ENCODE measurements at regions not wholly inside any gene's neighbourhood (a gene's known extent, or its start where the extent isn't known, plus 50 kb on each side); places are given as distances from the start of the nearest gene placed in this dataset.

- Histone ChIP-seq H3K4me1 (ENCODE audit: control insufficient read depth, insufficient read depth, low read length) (no peaks in the 10 kb centered on the region), H3K27me3 (ENCODE audit: control insufficient read depth, insufficient read depth, low read length) (no peaks in the 10 kb centered on the region), H3K9me3 (ENCODE audit: control insufficient read depth, insufficient read depth, low read depth, low read length) (peaks cover 4% of the 10 kb centered on the region; the same call in 1 of the 2 replicates), H3K4me3 (ENCODE audit: low read depth in 2 of 2, low read length in 2 of 2) (no peak overlapping the region), H3K27ac (ENCODE audit: low read length) (no peak overlapping the region), H3K36me3 (ENCODE audit: control insufficient read depth, insufficient read depth, low read length) (no peaks in the 10 kb centered on the region)
- TF ChIP-seq CTCF (IDR thresholded peaks at IDR 0.05): no peak
- TF ChIP-seq TCF7L2 (IDR thresholded peaks at IDR 0.05; ENCODE audit: low read depth, low read length): no peak
- TF ChIP-seq REST (IDR thresholded peaks at IDR 0.05; ENCODE audit: insufficient read depth in 1 of 2, low read depth in 2 of 2, low read length in 1 of 2): no peak
- no peak for TF ChIP-seq SIN3A (IDR thresholded peaks at IDR 0.05; ENCODE audit: borderline replicate concordance, insufficient read depth, low read depth, low read length)
- no peak for TF ChIP-seq POLR2AphosphoS5 (IDR thresholded peaks at IDR 0.05; ENCODE audit: low read depth, low read length)
- in situ Hi-C loops (cut with HindIII; ENCODE audit: low pct_unique_long_range_greater_than_20kb, low sequenced_read_pairs) (no loop called here), intact Hi-C loops (cut with micrococcal nuclease; ENCODE audit: unreplicated experiment) (no loop called here)
- no peak for ATAC-seq
- BruUV-seq (replicated peaks): no TSS peak
- ChIA-PET POLR2A (no interaction called here), CTCF (no interaction called here)
- DNase-seq (ENCODE audit: low read depth, low spot score): no peak
These were observed 277.4 kb downstream of the BLID start for GRCh38 chr11:121838571-121838970.

GRCh38 chr11:121833970-121834369 lies 282.0 kb downstream of the BLID start:
- Histone ChIP-seq H3K4me1 (ENCODE audit: control insufficient read depth, insufficient read depth, low read length) (no peaks in the 10 kb centered on the region), H3K27ac (ENCODE audit: low read length) (no peak overlapping the region), H3K9me3 (ENCODE audit: control insufficient read depth, insufficient read depth, low read depth, low read length) (peaks cover 4% of the 10 kb centered on the region; the same call in 1 of the 2 replicates), H3K27me3 (ENCODE audit: control insufficient read depth, insufficient read depth, low read length) (no peaks in the 10 kb centered on the region), H3K36me3 (ENCODE audit: control insufficient read depth, insufficient read depth, low read length) (no peaks in the 10 kb centered on the region), H3K4me3 (ENCODE audit: low read depth in 2 of 2, low read length in 2 of 2) (no peak overlapping the region)
- TF ChIP-seq SIN3A (IDR thresholded peaks at IDR 0.05; ENCODE audit: borderline replicate concordance, insufficient read depth, low read depth, low read length) (no peak), TCF7L2 (IDR thresholded peaks at IDR 0.05; ENCODE audit: low read depth, low read length) (no peak), REST (IDR thresholded peaks at IDR 0.05; ENCODE audit: insufficient read depth in 1 of 2, low read depth in 2 of 2, low read length in 1 of 2) (no peak), CTCF (IDR thresholded peaks at IDR 0.05) (no peak), POLR2AphosphoS5 (IDR thresholded peaks at IDR 0.05; ENCODE audit: low read depth, low read length) (no peak)
- in situ Hi-C loops (cut with HindIII; ENCODE audit: low pct_unique_long_range_greater_than_20kb, low sequenced_read_pairs): no loop called here
- DNase-seq (ENCODE audit: low read depth, low spot score) (no peak), ATAC-seq (no peak)
- intact Hi-C loops (cut with micrococcal nuclease; ENCODE audit: unreplicated experiment): no loop called here
- CTCF ChIA-PET: no interaction called here
- BruUV-seq (replicated peaks): no TSS peak
- POLR2A ChIA-PET: no interaction called here

Data from Panc1 (cell line).